ENCODE measurements at regions not wholly inside any gene's neighbourhood (a gene's known extent, or its start where the extent isn't known, plus 50 kb on each side); places are given as distances from the start of the nearest gene placed in this dataset.
"Not testable (repeated sequence)": the region's sequence is repeated elsewhere in the genome, so short reads cannot be mapped to it uniquely, and the experiment has no call there.

DNA sequence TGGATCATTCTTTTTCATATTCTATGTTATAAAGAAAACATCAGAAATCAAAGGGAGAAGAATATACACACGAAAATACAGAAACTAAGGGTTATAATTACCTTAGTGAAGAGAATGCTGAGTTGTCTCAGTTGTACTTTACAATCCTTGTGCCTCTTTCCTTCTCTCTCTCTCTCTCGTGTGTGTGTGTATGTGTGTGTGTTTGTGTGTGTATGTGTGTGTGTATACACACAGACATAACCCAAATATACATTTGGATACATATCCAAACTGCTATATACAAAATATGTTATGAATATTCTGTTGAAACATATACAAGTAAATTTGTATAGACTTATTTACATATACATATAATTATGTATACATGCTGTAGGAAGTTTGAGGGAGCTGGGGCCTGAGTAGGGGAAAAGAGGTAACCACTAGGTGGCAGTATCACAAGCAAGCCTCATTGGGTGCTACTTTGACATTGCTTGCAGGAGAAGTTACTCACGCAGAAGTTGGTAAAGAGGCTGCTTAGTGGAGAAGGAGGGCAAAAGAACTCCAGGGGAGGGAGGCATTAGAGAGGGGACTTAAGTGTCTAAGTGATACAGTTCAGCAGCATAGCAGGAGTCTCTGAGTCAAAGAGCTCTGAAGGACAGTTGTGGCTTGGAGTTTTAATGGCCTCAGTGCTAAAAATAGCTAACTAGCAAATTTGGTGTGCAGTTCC, 465.1 kb upstream of the PCDH20 start:
- DNase-seq (ENCODE audit: low spot score), result no peak
- intact Hi-C loops (cut with DNase I), result no loop called here

DNA sequence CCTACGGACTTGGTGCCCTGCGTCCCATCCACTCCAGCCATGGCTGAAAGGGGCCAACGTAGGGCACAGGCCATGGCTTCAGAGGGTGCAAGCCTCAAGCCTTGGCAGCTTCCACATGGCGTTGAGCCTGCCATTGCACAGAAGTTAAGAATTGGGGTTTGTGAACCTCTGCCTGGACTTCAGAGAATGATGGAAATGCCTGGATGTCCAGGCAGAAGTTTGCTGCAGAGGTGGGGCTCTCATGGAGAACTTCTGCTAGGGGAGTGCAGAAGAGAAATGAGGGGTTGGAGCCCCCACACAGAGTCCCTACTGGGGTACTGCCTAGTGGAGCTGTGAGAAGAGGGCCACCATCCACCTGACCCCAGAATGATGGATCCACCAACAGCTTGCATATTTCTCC, 462.9 kb upstream of the PCDH20 start:
- intact Hi-C loops (cut with DNase I); DNase-seq (ENCODE audit: low spot score): not testable (repeated sequence)

DNA sequence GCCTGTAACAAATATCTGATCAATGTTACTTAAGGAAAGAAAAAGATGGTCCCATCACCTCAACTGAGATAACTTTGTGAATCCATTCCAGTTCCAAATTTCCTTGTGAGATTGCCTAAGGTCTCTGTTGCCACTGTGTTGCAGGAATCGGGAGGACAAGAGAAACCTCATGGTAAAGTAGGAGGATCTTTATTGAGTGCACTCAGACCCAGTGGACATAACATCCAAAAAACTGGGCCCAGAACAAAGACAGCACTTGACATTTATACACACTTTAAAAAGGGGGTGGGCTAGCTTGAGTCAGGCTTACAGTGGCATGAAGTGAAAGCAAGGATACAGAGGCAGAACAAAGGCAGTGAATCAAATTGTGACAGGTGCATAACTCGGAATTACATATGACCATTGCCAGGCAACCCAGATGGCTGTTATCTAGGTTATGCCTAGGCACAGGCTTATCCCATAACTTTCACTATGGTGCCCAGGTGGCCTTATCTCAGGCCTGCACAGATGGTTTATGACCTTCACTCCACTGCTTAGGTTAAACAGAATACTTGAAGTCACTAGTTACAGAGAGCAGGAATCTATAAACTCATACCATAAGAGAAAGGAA, 459.4 kb upstream of the PCDH20 start:
- intact Hi-C loops (cut with DNase I), result no loop called here
- DNase-seq (ENCODE audit: low spot score), result no peak

DNA sequence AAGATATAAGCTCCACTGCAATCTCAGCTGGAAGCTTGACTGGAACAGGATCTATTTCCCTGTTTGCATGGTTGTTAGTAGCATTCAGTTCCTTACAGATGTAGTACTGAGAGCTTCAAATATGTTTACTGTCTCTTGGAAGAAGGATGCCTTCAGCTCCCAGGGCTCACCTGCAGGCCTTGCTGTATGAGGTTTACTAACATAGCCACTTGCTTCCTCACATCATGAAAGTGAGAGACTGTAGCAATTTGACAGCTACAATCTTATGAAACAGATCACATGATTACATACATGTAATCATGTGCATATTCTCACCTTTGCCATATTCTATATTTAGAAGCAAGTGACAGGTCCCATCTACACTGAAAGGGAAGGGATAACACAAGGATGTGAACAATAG, 458.1 kb upstream of the PCDH20 start:
- no peak for DNase-seq (ENCODE audit: low spot score)
- intact Hi-C loops (cut with DNase I), result no loop called here

DNA sequence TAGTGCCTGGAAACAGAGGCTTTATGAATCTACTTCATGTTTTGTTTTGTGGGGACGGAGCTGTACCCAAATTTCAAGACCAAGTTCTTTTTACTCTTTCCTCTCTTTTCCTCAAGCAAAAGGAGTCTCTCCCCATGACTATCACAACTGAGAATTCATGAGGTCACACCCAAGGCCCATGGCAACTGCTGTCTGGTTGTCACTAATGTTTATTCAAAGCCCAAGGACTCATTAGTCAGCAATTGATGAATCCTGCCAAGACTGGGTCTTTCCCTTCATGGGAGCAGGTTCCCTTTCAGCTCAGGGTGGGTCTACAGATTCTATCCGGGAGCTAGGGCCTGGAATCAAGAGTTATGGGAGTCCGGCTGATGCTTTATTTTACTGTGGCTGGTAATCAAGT, 441.5 kb upstream of the PCDH20 start:
- intact Hi-C loops (cut with DNase I), result no loop called here
- DNase-seq (ENCODE audit: low spot score), result no peak

DNA sequence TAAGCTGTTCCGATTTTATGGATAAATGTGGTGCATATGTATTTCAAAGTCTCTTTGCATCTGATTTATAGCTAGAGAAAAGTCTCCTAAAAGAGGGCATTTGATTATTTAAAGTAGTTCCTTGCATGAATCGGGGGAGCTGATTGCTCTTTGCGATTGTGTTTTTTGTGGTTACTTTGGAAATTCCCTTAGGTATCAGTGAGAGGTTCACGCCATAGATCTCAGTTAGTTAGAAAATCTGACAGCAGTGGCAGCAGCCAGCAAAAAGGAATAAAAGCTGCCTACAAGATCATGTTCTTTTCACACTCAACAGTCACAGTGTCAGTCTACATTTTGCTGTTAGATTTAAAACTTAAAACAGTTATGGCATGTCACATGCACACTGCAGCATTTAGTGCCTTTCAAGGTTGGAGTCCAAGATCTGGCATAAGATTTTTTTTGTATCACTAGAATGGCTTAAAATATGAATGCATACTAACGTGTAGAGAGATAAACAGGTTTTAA, 436.5 kb upstream of the PCDH20 start:
- no peak for DNase-seq (ENCODE audit: low spot score)
- intact Hi-C loops (cut with DNase I), result no loop called here

DNA sequence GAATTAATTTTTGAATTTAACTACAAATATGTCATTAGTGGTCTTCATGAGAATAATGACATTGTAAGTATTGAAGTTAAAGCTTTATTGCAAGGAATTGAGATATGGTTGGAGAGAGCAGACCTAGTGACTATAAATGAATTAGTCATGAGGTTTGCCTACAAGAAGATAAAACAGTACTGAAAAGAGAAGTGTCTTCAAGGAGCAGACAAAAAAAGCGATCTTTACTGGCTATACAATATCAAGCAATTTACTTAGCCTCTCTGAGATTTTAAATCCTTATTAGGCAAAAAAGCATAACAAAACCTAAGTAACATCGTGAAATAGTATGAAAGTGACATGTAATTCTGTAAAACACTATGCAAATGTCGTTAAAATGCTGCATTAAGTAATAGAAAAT, 435.1 kb upstream of the PCDH20 start:
- DNase-seq (ENCODE audit: low spot score), result no peak
- intact Hi-C loops (cut with DNase I), result no loop called here

DNA sequence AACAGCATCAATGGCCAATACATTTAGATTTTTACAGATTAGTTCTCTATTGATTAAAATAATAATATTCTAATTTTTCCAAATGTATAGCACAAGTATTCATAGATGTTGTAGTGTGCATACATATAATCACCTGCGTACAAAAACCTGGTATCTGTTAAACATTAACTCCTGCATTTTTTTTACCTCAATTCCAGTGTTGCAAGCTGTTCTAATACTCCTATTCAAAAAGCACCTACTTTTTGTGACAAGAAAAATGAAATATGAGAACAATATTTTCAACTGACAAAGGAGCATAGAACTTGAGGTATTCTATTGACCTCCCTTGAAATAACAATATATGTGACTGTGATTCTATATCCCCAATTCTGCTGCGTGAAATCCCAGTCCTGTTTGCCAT, 422.9 kb upstream of the PCDH20 start:
- no peak for DNase-seq (ENCODE audit: low spot score)
- intact Hi-C loops (cut with DNase I), result no loop called here

DNA sequence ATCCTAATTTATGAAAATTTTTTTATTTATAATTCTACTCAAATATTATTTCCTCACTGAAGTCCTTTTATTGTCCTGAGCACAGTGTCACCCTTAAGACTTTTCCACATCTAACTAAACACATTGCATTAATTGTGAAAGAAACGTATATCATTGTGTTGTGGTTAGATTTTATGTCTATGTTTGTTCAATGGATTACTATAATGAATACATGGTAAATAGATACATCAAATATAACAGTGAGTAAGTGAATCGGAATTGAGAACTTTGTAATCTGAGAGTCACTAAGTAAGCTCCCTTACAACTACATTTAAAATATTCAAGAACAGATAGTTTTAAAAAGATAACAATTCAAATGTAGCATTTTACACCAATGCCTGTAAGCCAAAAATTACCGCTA, 417.6 kb upstream of the PCDH20 start:
- no peak for DNase-seq (ENCODE audit: low spot score)
- intact Hi-C loops (cut with DNase I), result no loop called here

DNA sequence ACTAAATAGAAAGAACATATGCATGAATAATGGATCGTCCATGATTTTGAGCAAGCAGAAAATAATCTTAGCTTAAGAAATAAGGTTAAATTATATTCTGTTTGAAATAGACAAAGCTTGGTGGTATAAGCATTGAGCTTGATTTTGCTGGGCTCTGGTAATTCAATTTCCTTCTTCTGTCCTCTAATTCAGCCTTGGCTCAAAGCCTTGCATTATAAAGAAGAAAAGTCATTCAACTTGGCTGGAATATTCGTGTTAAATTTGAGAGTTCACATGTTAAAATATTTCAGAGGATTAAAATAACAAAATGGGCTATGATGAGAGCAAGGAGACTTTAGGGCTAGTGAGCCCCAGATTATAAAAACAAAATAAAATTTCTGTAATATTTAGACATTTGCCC, 415.4 kb upstream of the PCDH20 start:
- intact Hi-C loops (cut with DNase I), result no loop called here
- DNase-seq (ENCODE audit: low spot score), result no peak

DNA sequence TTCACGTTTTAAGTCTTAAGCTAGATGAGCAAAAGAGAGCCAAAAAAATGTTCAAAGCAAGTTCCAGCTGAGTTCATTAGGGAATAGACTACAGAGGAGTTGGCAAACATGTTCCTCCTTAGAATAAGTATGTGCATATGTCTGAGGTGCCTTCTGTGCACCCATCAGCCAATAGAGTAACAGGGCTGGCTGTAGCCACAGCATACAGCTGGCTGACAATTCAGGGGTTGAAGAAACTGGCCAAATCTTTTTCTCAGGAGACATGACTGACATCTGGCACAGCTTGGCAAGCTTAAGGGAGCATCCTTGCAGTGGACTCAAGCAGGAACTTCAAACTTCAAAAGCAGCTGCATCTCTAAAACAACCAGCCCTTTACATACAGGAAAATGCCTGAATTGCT, 414.8 kb upstream of the PCDH20 start:
- intact Hi-C loops (cut with DNase I), result no loop called here
- DNase-seq (ENCODE audit: low spot score), result no peak

DNA sequence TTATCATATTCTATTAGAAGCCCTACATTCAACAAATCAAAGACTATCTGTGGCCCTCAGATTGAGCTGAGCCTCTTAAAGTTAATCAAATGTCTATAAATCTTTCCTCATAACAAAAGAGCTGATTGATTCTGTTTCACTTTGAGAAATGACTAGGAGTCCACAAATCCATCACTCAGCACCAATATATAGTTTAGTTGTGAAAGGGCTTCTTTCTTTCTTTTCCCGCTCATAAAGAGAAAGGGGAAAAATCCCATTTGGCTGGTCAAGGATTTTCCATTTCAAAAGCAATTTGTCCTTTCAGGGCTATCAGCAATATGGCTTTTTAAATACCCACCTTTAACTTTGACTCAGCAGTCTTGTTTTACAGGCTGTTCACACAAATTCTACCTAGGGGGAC, 408.5 kb upstream of the PCDH20 start:
- intact Hi-C loops (cut with DNase I), result no loop called here
- no peak for DNase-seq (ENCODE audit: low spot score)

DNA sequence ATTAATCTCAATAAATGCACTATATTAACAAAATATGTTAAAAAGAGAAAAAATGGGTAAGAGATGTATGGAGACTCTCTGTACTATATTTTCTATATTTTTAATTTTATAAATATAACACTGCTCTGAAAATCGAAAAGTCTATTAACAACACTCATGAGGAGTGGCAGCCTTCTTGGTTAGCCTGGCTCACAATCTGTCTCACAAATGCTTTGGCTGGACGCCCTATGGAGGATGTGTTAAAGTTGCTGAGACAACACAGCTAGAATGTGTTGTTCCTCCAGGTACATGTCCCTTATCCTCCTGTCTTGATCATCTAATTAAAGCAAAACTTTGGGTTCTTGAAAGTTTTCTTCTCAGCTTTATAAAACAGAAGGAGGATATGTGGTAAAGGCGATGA, 396.6 kb upstream of the PCDH20 start:
- no peak for DNase-seq (ENCODE audit: low spot score)
- intact Hi-C loops (cut with DNase I), result no loop called here

DNA sequence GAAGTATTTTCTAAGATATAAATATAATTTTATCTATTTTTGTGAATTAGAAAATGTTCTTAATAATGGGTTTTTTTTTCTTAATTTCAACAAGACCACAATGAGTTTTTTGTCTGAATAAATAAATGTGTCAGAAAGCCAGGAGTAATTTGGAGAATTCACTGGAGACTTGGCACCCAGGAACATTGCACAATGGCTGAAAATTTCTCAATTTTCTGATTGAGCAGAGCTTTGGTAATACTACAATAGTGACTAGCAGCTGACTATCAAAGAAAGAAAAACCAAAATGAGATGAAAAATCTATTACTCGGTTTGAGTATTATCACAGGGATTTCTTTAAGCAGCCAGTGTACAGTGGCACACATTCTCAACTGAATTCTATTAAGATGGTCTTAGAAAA, 394.4 kb upstream of the PCDH20 start:
- DNase-seq (ENCODE audit: low spot score), result no peak
- intact Hi-C loops (cut with DNase I), result no loop called here

DNA sequence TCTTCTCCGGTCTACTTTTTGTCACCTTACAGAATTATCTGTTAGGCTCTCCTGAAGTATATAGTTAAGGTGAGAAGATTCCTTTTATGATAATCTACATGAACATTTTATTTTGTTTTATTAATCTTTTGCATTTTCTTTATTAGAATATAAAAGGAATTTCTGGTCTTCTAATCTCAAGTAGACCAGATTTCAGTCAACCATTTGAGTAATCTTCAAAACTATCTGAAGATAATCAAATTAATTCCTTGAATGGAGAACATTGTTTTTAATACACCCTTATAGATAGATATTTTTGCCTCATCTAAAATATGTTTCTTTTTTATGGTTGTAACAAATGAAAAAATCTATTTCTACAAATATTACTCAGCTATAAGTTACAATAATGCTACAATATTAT, 381.7 kb upstream of the PCDH20 start:
- intact Hi-C loops (cut with DNase I), result no loop called here
- DNase-seq (ENCODE audit: low spot score), result no peak

DNA sequence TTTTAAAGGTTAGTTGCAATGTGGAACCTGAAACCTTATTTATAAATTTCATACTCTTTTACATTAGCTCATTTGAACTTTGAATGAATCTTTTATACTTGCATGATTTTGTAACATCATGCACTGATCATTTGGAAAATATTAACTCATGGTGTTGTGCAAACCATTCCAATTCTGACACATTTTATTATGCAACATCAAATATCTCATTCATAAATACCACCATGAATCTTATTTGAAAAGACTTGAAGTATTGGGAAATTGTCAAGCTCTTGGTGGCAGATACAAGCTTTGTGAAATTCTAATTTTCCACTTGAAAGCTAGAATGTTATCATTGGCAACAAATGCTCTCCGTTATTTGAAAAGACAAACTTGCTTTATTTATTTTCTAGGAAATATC, 379.9 kb upstream of the PCDH20 start:
- no peak for DNase-seq (ENCODE audit: low spot score)
- intact Hi-C loops (cut with DNase I), result no loop called here

DNA sequence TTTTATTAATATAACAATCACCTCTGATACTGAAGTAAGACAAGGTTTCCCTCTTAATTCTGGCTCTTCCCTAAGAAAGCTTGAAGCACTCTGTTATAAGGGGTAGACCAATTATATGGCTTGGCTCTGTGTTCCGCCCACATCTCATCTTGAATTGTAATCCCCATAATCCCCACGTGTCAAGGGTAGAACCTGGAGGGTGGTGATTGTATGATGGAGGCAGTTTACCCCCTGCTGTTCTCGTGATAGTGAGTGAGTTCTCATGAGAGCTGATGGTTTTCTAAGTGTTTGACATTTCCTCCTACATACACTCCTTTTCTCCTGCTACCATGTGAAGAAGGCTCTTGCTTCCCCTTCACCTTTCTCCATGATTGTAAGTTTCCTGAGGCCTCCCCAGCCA, 363.8 kb upstream of the PCDH20 start:
- intact Hi-C loops (cut with DNase I), result no loop called here
- DNase-seq (ENCODE audit: low spot score), result no peak

DNA sequence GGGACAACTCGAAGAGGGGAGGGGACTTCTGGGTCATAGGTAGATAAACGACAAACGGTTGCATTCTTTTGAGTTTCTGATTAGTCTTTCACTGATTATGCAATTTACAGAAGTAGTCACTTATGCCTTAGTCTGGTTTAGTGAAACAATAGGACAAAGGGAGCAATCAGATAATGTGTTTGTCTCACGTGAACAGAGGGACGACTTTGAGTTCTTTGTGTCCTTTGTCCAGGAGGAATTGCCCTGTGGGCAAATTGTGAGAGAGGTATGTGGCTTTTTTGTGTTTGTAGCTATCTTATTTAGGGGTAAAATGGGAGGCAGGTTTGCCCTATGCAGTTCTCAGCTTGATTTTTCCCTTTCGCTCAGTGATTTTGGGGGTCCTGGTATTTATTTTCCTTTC, 362.9 kb upstream of the PCDH20 start:
- intact Hi-C loops (cut with DNase I), result no loop called here
- DNase-seq (ENCODE audit: low spot score), result no peak

DNA sequence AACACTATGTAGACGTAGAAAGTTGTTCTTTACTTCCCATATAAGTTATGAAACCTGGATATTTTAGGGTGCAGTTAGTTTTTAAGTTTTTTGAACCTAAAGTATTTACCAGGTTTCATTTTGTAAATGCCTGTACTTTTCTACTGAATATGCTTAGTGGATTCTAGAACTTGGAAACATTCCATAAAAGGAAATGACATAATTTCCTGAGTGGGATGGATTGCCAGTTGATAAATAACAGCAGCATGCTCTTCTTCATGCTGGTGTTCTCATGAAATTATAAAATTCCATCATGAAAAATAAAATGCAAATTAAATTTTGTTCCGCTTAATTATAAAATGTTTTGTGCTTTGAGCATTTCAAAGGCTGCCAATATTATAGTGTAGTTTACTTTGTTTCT, 362.2 kb upstream of the PCDH20 start:
- DNase-seq (ENCODE audit: low spot score), result no peak
- intact Hi-C loops (cut with DNase I), result no loop called here

DNA sequence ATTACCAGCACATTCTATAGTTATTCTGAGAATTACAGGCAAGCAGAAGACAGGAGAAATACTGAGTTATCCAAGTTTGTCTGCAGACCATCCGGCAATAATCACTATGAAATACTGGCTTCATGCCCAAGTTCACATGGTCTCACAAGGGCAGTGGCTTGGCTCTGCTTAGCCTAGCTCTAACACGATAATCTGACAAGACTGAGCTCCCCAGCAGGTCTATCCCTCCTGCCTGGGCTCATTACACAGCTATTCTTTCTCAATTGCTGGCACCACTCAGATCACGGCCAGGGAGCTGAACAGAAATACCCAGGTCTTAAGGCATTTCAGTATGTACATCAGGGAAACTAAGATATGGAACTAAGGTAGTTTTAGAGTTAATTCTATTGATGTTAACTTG, 361.6 kb upstream of the PCDH20 start:
- no peak for DNase-seq (ENCODE audit: low spot score)
- intact Hi-C loops (cut with DNase I), result no loop called here

DNA sequence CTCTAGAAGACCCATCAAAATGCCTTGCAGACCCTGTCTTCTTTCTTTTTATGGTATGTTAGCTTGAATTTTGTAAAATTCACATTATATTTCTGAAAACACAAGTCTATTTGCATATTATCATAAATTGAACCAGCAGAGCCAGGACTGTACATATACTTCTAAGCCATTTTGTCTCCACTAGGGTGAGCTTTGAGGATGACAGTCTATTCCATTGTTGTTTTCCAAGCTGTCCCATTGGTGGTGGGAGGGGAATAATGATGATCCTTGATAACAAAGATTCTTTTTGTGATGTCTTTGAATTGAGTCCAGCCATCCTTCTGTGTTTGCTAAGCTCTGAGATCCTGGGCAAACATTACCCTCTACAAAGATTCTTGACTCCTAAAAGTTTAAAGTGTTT, 359.3 kb upstream of the PCDH20 start:
- DNase-seq (ENCODE audit: low spot score), result no peak
- intact Hi-C loops (cut with DNase I), result no loop called here

DNA sequence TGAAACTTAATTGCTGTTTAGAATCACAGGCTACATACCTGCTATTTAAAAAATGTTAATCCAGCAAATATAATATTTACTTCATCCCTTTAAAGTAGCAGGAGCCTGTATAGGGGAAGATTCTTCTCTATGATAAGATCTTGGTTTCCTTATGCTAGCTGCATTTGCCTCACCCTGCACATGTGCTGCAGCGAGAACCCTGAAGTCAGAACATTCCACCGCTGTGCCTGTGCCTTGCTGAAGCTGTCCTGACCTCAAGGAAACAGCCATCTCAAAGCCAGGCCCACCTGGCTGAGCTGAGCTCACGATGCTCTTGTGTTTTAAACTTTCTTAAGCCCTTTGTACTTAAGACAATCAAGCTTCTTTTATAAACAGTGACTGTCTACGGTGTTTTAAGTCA, 355.0 kb upstream of the PCDH20 start:
- intact Hi-C loops (cut with DNase I), result no loop called here

More for the DNA sequence above, 355.0 kb upstream of the PCDH20 start:
- DNase-seq (ENCODE audit: low spot score), result no peak

Data from cardiac septum (tissue), 1 donor.